ENCODE measurements at regions not wholly inside any gene's neighbourhood (a gene's known extent, or its start where the extent isn't known, plus 50 kb on each side); places are given as distances from the start of the nearest gene placed in this dataset.

DNA sequence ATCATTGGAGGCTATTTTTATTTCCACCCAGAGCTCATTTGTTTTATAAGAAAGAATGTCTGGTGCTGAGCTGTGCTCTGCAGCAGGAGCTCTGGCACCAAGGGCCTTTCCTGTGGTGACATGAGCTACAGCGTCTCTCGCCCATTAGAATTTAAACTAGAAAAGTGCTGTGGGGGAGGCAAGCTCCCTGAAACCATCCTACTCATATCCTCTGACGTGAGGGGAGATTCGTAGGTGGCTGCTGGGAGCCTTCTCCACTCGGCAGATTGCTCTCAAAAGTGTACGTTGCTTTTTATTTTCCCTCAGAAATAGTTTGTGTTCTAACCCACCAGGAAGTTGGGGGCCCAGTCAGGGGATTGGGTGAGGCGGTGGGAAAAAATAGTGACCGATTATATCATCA is 76.3 kb upstream of the ARHGEF3 start:
- TF ChIP-seq, protein P1, sequence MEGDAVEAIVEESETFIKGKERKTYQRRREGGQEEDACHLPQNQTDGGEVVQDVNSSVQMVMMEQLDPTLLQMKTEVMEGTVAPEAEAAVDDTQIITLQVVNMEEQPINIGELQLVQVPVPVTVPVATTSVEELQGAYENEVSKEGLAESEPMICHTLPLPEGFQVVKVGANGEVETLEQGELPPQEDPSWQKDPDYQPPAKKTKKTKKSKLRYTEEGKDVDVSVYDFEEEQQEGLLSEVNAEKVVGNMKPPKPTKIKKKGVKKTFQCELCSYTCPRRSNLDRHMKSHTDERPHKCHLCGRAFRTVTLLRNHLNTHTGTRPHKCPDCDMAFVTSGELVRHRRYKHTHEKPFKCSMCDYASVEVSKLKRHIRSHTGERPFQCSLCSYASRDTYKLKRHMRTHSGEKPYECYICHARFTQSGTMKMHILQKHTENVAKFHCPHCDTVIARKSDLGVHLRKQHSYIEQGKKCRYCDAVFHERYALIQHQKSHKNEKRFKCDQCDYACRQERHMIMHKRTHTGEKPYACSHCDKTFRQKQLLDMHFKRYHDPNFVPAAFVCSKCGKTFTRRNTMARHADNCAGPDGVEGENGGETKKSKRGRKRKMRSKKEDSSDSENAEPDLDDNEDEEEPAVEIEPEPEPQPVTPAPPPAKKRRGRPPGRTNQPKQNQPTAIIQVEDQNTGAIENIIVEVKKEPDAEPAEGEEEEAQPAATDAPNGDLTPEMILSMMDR (IDR thresholded peaks at IDR 0.05; ENCODE audit: insufficient read depth, low read length), result no peak
- TF ChIP-seq POLR2AphosphoS5 (IDR thresholded peaks at IDR 0.05; ENCODE audit: low read depth) (no peak), REST (IDR thresholded peaks at IDR 0.05; ENCODE audit: insufficient replicate concordance, low read depth) (no peak)

Measured in HL-60 (cell line).